Progenitor cell of endocrine pancreas (in vitro differentiated cells): ENCODE measurements at regions not wholly inside any gene's neighbourhood (a gene's known extent, or its start where the extent isn't known, plus 50 kb on each side); places are given as distances from the start of the nearest gene placed in this dataset.

ENCODE experiments used
- DNase-seq: peaks from one replicate; pipeline ENCODE4 v3.0.0; 2021; ENCODE audit warnings: low spot score; ENCODE audit not compliant: unreplicated experiment
- H3K27ac Mint-ChIP-seq: 2 replicates; pipeline ENCODE4 v1.8.0; 2021; ENCODE audit warnings: mild to moderate bottlenecking, moderate library complexity, mixed read lengths
- H3K27me3 Mint-ChIP-seq: 2 replicates; pipeline ENCODE4 v1.8.0; 2021; ENCODE audit warnings: mixed read lengths
- H3K36me3 Mint-ChIP-seq: 2 replicates; pipeline ENCODE4 v1.8.0; 2022; ENCODE audit warnings: mixed read lengths; ENCODE audit not compliant: insufficient read depth
- H3K4me1 Mint-ChIP-seq: 2 replicates; pipeline ENCODE4 v1.8.0; 2021; ENCODE audit warnings: low read depth, mixed read lengths
- H3K4me3 Mint-ChIP-seq: 2 replicates; pipeline ENCODE4 v1.8.0; 2021; ENCODE audit warnings: low read depth, mild to moderate bottlenecking, moderate library complexity, mixed read lengths
- H3K9me3 Mint-ChIP-seq: 2 replicates; pipeline ENCODE4 v1.8.0; 2021; ENCODE audit warnings: low read depth, mixed read lengths
- TF ChIP-seq, protein P1 (sequence below): fragments of 200-600 bp; sonication (generic); IDR thresholded peaks from one replicate; pipeline ENCODE4 v1.5.0; 2021; ENCODE audit warnings: antibody characterized with exemption, mild to moderate bottlenecking; ENCODE audit not compliant: unreplicated experiment

DNA sequence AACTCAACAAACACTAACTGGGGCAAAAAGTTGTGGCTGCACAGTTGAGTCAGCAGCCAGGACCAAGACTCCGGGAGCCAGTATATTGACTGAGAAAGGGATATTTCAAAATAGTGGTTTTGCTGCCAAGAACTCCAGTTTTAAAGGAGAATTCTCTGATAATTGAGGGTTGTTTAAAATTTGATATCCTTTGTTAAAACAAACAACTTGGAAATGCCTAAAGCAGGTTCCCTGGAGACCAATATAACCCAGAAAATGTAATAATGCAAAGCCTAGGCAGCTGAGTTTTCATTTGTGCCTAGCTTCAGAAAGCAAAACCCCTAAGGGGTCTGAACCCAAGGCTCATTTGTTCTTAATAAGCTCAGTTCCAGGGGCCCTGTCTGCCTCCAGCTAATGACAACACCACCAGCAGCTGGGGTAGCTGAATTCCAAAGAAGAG is 311.7 kb upstream of the CCDC196 start:
- DNase-seq, result no peak
- Mint-ChIP-seq H3K4me1 (no peaks in the 10 kb centered on the region), H3K4me3 (no peak overlapping the region), H3K27me3 (peaks cover 6% of the 10 kb centered on the region), H3K27ac (no peak overlapping the region), H3K36me3 (no peaks in the 10 kb centered on the region), H3K9me3 (no peaks in the 10 kb centered on the region)
- TF ChIP-seq, protein P1, sequence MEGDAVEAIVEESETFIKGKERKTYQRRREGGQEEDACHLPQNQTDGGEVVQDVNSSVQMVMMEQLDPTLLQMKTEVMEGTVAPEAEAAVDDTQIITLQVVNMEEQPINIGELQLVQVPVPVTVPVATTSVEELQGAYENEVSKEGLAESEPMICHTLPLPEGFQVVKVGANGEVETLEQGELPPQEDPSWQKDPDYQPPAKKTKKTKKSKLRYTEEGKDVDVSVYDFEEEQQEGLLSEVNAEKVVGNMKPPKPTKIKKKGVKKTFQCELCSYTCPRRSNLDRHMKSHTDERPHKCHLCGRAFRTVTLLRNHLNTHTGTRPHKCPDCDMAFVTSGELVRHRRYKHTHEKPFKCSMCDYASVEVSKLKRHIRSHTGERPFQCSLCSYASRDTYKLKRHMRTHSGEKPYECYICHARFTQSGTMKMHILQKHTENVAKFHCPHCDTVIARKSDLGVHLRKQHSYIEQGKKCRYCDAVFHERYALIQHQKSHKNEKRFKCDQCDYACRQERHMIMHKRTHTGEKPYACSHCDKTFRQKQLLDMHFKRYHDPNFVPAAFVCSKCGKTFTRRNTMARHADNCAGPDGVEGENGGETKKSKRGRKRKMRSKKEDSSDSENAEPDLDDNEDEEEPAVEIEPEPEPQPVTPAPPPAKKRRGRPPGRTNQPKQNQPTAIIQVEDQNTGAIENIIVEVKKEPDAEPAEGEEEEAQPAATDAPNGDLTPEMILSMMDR, result no peak

GRCh38 chr14:66177935-66178334 is 308.2 kb upstream of the CCDC196 start:
- Mint-ChIP-seq H3K4me3 (no peak overlapping the region), H3K36me3 (no peaks in the 10 kb centered on the region), H3K9me3 (no peaks in the 10 kb centered on the region), H3K27me3 (peaks cover 5% of the 10 kb centered on the region), H3K27ac (no peak overlapping the region), H3K4me1 (no peaks in the 10 kb centered on the region)
- TF ChIP-seq, protein P1, result no peak
- DNase-seq, result no peak

DNA sequence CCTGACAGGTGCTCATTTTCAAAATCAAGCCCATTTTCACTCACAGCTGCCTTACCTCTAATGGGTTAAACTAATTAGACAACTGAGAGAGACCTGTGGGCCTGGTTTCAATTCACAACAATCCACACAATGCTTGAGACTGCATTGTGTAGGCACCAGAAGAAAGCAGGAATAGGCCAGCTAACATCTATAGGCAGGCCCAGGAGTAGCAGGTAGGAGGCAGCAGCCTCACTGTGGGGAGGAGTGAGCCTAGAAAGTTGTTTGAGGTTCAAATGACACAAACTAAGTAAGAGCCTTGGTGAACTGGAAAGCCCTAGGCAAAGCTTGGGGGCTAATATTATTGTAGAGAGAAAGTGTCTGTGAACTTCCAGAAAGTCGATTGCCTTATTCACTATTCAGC is 289.5 kb upstream of the CCDC196 start:
- no peak for DNase-seq
- H3K36me3 Mint-ChIP-seq, result no peaks in the 10 kb centered on the region
- H3K4me1 Mint-ChIP-seq, result no peaks in the 10 kb centered on the region
- H3K9me3 Mint-ChIP-seq, result peaks cover 5% of the 10 kb centered on the region
- TF ChIP-seq, protein P1, result no peak
- H3K4me3 Mint-ChIP-seq, result no peak overlapping the region
- H3K27me3 Mint-ChIP-seq, result no peaks in the 10 kb centered on the region
- no peak overlapping the region for H3K27ac Mint-ChIP-seq

DNA sequence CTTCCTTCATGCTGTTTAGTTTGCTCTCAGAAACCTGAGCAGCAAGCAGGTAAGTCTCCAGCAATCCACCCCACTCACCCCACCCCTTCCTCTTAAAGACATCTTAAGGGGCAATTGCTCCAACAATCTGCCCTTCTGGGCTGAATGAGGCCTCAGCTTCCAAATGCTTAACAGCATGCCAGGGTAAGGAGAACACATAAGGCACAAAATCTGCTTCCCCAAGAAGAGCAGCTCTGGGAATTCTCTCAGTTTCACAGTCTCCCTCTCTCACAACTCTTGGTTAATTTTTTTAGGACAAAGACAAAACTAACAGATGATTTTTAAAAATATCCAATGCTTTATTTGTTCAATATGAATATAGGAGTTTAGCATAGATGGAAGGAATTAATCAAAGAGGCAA is 288.9 kb upstream of the CCDC196 start:
- DNase-seq, result no peak
- TF ChIP-seq, protein P1, result no peak
- H3K4me1 Mint-ChIP-seq, result no peaks in the 10 kb centered on the region
- H3K27ac Mint-ChIP-seq, result no peak overlapping the region
- peaks cover 5% of the 10 kb centered on the region for H3K9me3 Mint-ChIP-seq
- H3K4me3 Mint-ChIP-seq, result no peak overlapping the region
- H3K36me3 Mint-ChIP-seq, result no peaks in the 10 kb centered on the region
- no peaks in the 10 kb centered on the region for H3K27me3 Mint-ChIP-seq

- peaks cover 27% of the 10 kb centered on the region for H3K9me3 Mint-ChIP-seq
- DNase-seq, result no peak
- no peak overlapping the region for H3K4me3 Mint-ChIP-seq
- TF ChIP-seq, protein P1, result no peak
- H3K4me1 Mint-ChIP-seq, result no peaks in the 10 kb centered on the region
- no peak overlapping the region for H3K27ac Mint-ChIP-seq
- no peaks in the 10 kb centered on the region for H3K36me3 Mint-ChIP-seq
- no peaks in the 10 kb centered on the region for H3K27me3 Mint-ChIP-seq
Observed at GRCh38 chr14:66206554-66206953, 279.6 kb upstream of the CCDC196 start.
